ENCODE measurements at regions not wholly inside any gene's neighbourhood (a gene's known extent, or its start where the extent isn't known, plus 50 kb on each side); places are given as distances from the start of the nearest gene placed in this dataset.

GRCh38 chr20:57834306-57835073, 124.7 kb upstream of the PMEPA1 start:
- TF ChIP-seq, protein P1, sequence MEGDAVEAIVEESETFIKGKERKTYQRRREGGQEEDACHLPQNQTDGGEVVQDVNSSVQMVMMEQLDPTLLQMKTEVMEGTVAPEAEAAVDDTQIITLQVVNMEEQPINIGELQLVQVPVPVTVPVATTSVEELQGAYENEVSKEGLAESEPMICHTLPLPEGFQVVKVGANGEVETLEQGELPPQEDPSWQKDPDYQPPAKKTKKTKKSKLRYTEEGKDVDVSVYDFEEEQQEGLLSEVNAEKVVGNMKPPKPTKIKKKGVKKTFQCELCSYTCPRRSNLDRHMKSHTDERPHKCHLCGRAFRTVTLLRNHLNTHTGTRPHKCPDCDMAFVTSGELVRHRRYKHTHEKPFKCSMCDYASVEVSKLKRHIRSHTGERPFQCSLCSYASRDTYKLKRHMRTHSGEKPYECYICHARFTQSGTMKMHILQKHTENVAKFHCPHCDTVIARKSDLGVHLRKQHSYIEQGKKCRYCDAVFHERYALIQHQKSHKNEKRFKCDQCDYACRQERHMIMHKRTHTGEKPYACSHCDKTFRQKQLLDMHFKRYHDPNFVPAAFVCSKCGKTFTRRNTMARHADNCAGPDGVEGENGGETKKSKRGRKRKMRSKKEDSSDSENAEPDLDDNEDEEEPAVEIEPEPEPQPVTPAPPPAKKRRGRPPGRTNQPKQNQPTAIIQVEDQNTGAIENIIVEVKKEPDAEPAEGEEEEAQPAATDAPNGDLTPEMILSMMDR (conservative IDR thresholded peaks at IDR 0.05; ENCODE audit: low read depth in 2 of 2): no peak
- TF ChIP-seq ZNF331 (CRISPR knock-in tag; IDR thresholded peaks at IDR 0.05; ENCODE audit: low read depth): no peak
- no peak for TF ChIP-seq POLR2AphosphoS5 (IDR thresholded peaks at IDR 0.05; ENCODE audit: low read depth)
- no peak for TF ChIP-seq EZH2 (IDR thresholded peaks at IDR 0.05; ENCODE audit: low read depth, unreplicated experiment)
- no peak for TF ChIP-seq JUNB (IDR thresholded peaks at IDR 0.05; ENCODE audit: unreplicated experiment)
- no peak for TF ChIP-seq REST (IDR thresholded peaks at IDR 0.05; ENCODE audit: unreplicated experiment)
- no peak for TF ChIP-seq CREB1 (CRISPR knock-in tag; IDR thresholded peaks at IDR 0.05; ENCODE audit: low read depth)
- TF ChIP-seq EZH2phosphoT487 (IDR thresholded peaks at IDR 0.05; ENCODE audit: unreplicated experiment): no peak
- no peak for TF ChIP-seq NANOG (IDR thresholded peaks at IDR 0.05; ENCODE audit: borderline replicate concordance)
